ENCODE measurements at regions not wholly inside any gene's neighbourhood (a gene's known extent, or its start where the extent isn't known, plus 50 kb on each side); places are given as distances from the start of the nearest gene placed in this dataset.

DNA sequence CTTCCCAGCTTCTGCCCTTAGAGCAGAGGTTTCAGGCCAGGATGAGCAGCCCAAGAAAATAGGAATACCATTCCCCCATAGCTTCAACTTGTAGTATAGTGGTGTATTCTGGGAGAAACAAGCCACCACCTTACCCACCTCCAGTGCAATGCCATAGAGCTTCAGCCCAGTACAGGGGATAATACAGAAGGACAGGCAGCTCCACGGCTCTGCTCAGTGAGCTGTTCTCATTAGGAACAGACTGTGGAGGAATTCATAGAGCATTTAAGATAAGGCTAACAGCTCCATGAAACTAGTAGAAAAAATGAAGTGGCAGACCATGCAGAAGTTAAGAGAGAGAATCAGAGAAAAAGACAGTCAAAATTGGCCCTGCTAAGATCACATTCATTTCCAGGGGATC lies 294.7 kb upstream of the POGK start:
- TF ChIP-seq, protein P1, sequence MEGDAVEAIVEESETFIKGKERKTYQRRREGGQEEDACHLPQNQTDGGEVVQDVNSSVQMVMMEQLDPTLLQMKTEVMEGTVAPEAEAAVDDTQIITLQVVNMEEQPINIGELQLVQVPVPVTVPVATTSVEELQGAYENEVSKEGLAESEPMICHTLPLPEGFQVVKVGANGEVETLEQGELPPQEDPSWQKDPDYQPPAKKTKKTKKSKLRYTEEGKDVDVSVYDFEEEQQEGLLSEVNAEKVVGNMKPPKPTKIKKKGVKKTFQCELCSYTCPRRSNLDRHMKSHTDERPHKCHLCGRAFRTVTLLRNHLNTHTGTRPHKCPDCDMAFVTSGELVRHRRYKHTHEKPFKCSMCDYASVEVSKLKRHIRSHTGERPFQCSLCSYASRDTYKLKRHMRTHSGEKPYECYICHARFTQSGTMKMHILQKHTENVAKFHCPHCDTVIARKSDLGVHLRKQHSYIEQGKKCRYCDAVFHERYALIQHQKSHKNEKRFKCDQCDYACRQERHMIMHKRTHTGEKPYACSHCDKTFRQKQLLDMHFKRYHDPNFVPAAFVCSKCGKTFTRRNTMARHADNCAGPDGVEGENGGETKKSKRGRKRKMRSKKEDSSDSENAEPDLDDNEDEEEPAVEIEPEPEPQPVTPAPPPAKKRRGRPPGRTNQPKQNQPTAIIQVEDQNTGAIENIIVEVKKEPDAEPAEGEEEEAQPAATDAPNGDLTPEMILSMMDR (IDR thresholded peaks at IDR 0.05 in 4 of 5, conservative IDR thresholded peaks at IDR 0.05 in 1 of 5), result no peak
- TF ChIP-seq POLR2A (IDR thresholded peaks at IDR 0.05), result no peak

All from gastrocnemius medialis (tissue), 4 donors.